Astrocyte (in vitro differentiated cells and primary cell): ENCODE measurements at regions not wholly inside any gene's neighbourhood (a gene's known extent, or its start where the extent isn't known, plus 50 kb on each side); places are given as distances from the start of the nearest gene placed in this dataset.

ENCODE experiments used
- EZH2 ChIP-seq: IDR thresholded peaks from 2 replicates; pipeline ENCODE4 v1.6.1; 2012; ENCODE audit warnings: mild to moderate bottlenecking, low read length, inconsistent platforms; ENCODE audit not compliant: insufficient read depth
- TF ChIP-seq, protein P1 (sequence below): IDR thresholded peaks from 2 replicates; pipeline ENCODE4 v1.5.1; 2011; ENCODE audit warnings: low read depth, mild to moderate bottlenecking, inconsistent platforms, low read length, moderate library complexity; ENCODE audit not compliant: insufficient read depth

DNA sequence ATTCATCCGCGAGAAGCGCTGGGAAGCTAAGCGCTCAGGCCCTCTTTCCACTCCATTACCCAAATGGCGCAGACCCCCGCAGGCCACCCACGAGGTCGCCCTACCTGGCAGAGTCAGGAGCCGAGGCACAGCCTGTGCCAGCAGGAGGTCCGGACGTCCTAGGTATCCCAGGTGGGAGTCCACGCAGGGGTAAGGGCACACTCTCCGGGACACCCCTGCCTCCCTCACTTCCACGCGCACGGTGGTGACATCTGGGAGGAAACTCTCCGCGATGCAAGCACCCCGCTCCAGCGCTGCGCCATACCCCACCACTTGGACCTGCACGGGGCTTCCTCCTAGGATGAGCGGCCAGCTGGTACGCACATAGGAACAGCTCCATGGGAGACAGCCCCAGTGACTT lies 95.1 kb upstream of the ARHGEF7 start:
- TF ChIP-seq, protein P1, sequence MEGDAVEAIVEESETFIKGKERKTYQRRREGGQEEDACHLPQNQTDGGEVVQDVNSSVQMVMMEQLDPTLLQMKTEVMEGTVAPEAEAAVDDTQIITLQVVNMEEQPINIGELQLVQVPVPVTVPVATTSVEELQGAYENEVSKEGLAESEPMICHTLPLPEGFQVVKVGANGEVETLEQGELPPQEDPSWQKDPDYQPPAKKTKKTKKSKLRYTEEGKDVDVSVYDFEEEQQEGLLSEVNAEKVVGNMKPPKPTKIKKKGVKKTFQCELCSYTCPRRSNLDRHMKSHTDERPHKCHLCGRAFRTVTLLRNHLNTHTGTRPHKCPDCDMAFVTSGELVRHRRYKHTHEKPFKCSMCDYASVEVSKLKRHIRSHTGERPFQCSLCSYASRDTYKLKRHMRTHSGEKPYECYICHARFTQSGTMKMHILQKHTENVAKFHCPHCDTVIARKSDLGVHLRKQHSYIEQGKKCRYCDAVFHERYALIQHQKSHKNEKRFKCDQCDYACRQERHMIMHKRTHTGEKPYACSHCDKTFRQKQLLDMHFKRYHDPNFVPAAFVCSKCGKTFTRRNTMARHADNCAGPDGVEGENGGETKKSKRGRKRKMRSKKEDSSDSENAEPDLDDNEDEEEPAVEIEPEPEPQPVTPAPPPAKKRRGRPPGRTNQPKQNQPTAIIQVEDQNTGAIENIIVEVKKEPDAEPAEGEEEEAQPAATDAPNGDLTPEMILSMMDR, result no peak
- no peak for TF ChIP-seq EZH2
